Neural crest cell (in vitro differentiated cells): ENCODE measurements at regions not wholly inside any gene's neighbourhood (a gene's known extent, or its start where the extent isn't known, plus 50 kb on each side); places are given as distances from the start of the nearest gene placed in this dataset.

Experiments
- DNase-seq: peaks from one replicate; pipeline ENCODE4 v3.0.0; 2021; ENCODE audit warnings: low read depth, mixed read lengths, low spot score
- H3K27ac Mint-ChIP-seq: one replicate; pipeline ENCODE4 v1.8.0; 2021; ENCODE audit warnings: mild to moderate bottlenecking, mixed read lengths; ENCODE audit not compliant: unreplicated experiment
- H3K27me3 Mint-ChIP-seq: 2 replicates; pipeline ENCODE4 v1.8.0; 2021; ENCODE audit warnings: low read depth, mild to moderate bottlenecking, mixed read lengths
- H3K36me3 Mint-ChIP-seq: 2 replicates; pipeline ENCODE4 v1.8.0; 2021; ENCODE audit warnings: low read depth, mild to moderate bottlenecking, mixed read lengths
- H3K4me1 Mint-ChIP-seq: 2 replicates; pipeline ENCODE4 v1.8.0; 2021; ENCODE audit warnings: mixed read lengths
- H3K4me3 Mint-ChIP-seq: one replicate; pipeline ENCODE4 v1.8.0; 2021; ENCODE audit warnings: mild to moderate bottlenecking, mixed read lengths
- H3K9me3 Mint-ChIP-seq: 2 replicates; pipeline ENCODE4 v1.8.0; 2021; ENCODE audit warnings: mixed read lengths
- CTCF ChIP-seq: fragments of 200-600 bp; sonication (generic); conservative IDR thresholded peaks from 2 replicates; pipeline ENCODE4 v1.5.0; 2021; ENCODE audit warnings: antibody characterized with exemption, mild to moderate bottlenecking

GRCh38 chr16:85234310-85235204 lies 122.3 kb upstream of the CIBAR2 start:
- no peak for TF ChIP-seq CTCF
- peaks cover 41% of the 10 kb centered on the region for H3K4me1 Mint-ChIP-seq
- peaks cover 8% of the 10 kb centered on the region for H3K27me3 Mint-ChIP-seq
- peak; percentile 68 for DNase-seq
- peaks cover 9% of the 10 kb centered on the region for H3K9me3 Mint-ChIP-seq
- no peaks in the 10 kb centered on the region for H3K36me3 Mint-ChIP-seq
- peak overlapping the region; percentile 76 for H3K4me3 Mint-ChIP-seq
- no peak overlapping the region for H3K27ac Mint-ChIP-seq

- TF ChIP-seq CTCF: no peak
- peak overlapping the region; percentile 38 for H3K4me3 Mint-ChIP-seq
- no peak for DNase-seq
- H3K27me3 Mint-ChIP-seq: peaks cover 3% of the 10 kb centered on the region
- H3K4me1 Mint-ChIP-seq: peaks cover 26% of the 10 kb centered on the region
- H3K27ac Mint-ChIP-seq: no peak overlapping the region
- H3K36me3 Mint-ChIP-seq: no peaks in the 10 kb centered on the region
- peaks cover 2% of the 10 kb centered on the region for H3K9me3 Mint-ChIP-seq
Observed at GRCh38 chr16:85235991-85236817, 123.9 kb upstream of the CIBAR2 start.

GRCh38 chr16:85236818-85237150 lies 124.5 kb upstream of the CIBAR2 start:
- Mint-ChIP-seq H3K27ac (peak overlapping the region; percentile 50), H3K9me3 (no peaks in the 10 kb centered on the region), H3K4me1 (peaks cover 24% of the 10 kb centered on the region), H3K4me3 (no peak overlapping the region), H3K27me3 (peaks cover 3% of the 10 kb centered on the region), H3K36me3 (no peaks in the 10 kb centered on the region)
- DNase-seq: no peak
- no peak for TF ChIP-seq CTCF

GRCh38 chr16:85237817-85238216 lies 125.5 kb upstream of the CIBAR2 start:
- Mint-ChIP-seq H3K36me3 (no peaks in the 10 kb centered on the region), H3K4me1 (peaks cover 24% of the 10 kb centered on the region), H3K9me3 (no peaks in the 10 kb centered on the region), H3K27me3 (peaks cover 3% of the 10 kb centered on the region), H3K27ac (peak overlapping the region; percentile 43), H3K4me3 (no peak overlapping the region)
- no peak for DNase-seq
- TF ChIP-seq CTCF: no peak

- H3K4me1 Mint-ChIP-seq: peaks cover 23% of the 10 kb centered on the region
- no peak for DNase-seq
- H3K27me3 Mint-ChIP-seq: peaks cover 3% of the 10 kb centered on the region
Observed at GRCh38 chr16:85238233-85238647, 126.0 kb upstream of the CIBAR2 start.

More at GRCh38 chr16:85238233-85238647, 126.0 kb upstream of the CIBAR2 start:
- Mint-ChIP-seq H3K4me3 (no peak overlapping the region), H3K9me3 (no peaks in the 10 kb centered on the region), H3K27ac (no peak overlapping the region), H3K36me3 (no peaks in the 10 kb centered on the region)
- no peak for TF ChIP-seq CTCF
